Stimulated activated CD4-positive, alpha-beta T cell treated with anti-CD3 and anti-CD28 coated beads, Interleukin-12 subunit alpha, Interleukin-12 subunit beta, amount 100 ng/mL, for 4 hours (primary cell): ENCODE measurements at regions not wholly inside any gene's neighbourhood (a gene's known extent, or its start where the extent isn't known, plus 50 kb on each side); places are given as distances from the start of the nearest gene placed in this dataset.

Source experiments
- DNase-seq: peaks from one replicate; pipeline ENCODE4 v3.0.0-alpha.2; 2020

- no peak for DNase-seq
Measured at GRCh38 chr4:57444671-57445070, 334.5 kb upstream of the IGFBP7 start.

- DNase-seq, result no peak
Measured at GRCh38 chr4:57443787-57444186, 333.6 kb upstream of the IGFBP7 start.

- DNase-seq, result no peak
Measured at GRCh38 chr4:57443308-57443707, 333.1 kb upstream of the IGFBP7 start.

- DNase-seq, result no peak
Measured at GRCh38 chr4:57442831-57443291, 332.7 kb upstream of the IGFBP7 start.

DNA sequence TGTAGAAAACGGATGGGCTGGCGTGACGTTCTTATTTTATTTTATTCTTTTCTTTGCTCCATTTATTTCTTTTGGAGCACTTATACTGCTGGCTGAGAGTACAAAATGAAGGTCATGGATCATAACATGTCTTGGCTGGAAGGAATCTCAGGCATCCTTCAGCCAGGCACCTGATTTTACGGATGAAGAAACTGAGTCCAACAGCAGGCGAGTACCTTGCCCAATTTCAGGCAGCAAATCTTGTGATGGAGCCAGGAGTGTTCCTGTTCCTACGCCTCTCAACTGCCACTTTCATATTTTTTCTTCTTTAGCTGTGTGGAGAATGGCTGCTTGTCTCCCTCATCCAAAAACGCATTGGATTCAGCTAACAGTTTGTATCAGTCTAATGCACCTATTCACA, 332.1 kb upstream of the IGFBP7 start:
- no peak for DNase-seq

GRCh38 chr4:57437649-57438048, 327.5 kb upstream of the IGFBP7 start:
- DNase-seq, result no peak

GRCh38 chr4:57435300-57435699, 325.1 kb upstream of the IGFBP7 start:
- DNase-seq, result no peak

GRCh38 chr4:57430726-57431125, 320.5 kb upstream of the IGFBP7 start:
- DNase-seq, result no peak

DNA sequence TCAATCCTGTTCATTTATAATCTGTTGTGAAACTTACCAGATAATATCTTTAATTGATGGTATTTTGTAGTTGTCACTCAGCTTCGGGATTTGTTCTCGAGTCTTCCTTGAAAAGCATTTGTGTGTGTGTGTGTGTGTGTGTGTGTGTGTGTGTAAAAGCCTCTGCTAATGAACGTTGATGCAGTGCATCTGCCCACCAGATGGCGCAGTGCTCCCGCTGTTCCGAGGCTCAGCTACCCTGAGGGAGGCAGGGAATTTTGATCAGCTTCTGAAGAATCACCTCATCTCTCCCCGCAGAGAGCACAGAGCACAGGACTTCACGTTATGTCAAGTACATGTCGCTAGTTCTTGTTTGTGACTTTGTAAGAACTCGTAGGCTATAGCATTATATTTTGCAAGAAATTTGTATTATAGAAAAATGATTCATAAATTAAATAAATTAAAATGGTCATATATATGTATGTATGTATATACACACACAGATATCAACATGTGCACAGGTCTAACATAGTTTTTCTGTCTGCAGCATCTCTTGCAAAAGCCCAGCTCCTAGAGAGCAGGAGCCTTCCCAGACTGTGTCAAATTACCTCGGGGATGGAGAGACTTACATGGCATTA, 316.7 kb upstream of the IGFBP7 start:
- no peak for DNase-seq

DNA sequence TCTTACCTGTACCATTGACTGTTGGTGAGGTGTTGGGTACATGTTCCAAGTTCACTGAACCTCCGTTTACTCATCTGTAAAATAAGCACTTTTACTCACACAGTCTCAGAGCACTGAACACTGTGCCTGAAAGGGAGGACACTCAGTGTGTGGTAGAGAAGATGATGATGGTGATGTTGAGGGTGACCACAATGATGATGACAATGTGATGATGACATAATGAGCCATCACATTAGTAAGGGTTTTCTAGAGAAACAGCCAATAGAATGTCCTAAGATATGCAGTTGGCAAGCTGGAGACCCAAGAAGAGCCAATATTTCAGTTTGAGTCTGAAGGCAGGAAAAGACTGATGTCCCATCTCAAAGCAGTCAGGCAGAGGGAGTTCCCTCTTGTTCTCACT, 315.4 kb upstream of the IGFBP7 start:
- DNase-seq, result no peak

DNA sequence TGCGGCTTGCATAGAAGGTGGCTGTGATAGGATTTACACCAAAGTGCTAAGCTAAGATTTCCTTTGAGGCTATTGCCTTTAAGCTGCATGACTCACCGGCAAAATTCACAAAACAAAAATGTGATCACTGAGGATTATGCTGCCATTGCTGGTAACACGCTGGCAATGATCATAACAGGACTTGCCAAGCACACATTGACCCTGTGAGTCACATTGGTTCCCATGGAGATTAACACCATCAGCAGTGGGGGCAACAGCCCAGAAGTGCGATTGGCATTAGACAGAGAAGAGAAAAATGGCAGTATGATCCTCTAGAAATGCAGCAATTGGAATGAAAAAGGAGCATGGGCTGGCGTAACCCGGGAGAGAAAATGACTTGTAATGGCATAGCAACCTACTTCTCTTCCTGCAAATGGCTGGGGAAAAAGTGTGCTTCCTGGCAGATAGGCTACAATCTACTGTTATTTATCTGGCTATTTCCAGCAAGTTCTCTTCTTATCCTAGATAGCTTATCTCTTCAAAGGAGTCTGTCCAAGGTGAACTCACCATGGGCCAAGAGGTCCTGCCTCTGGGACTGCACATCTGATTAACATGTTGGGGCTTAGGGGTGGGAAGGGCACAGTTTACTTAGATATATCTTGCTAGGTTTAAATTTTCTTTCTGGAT, 314.2 kb upstream of the IGFBP7 start:
- DNase-seq, result no peak

DNA sequence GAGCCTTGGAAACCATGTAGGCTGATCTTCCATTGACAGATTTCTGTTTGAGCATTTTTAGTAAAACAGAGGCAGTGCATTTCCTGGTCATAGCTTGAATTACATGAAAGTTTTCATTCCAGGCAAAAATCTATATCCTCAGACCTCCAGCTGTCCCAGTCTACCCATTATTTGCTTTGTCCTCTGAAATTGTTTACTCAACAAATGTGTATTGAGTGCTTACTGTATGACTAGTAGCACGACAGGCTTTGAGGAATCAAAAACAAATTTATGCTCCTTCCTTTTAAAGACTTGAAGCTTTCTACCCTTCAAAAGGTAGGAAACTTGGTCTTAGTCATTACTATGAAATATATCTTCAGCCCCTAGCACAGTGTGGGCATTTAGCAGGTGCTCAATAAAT, 307.9 kb upstream of the IGFBP7 start:
- no peak for DNase-seq

DNA sequence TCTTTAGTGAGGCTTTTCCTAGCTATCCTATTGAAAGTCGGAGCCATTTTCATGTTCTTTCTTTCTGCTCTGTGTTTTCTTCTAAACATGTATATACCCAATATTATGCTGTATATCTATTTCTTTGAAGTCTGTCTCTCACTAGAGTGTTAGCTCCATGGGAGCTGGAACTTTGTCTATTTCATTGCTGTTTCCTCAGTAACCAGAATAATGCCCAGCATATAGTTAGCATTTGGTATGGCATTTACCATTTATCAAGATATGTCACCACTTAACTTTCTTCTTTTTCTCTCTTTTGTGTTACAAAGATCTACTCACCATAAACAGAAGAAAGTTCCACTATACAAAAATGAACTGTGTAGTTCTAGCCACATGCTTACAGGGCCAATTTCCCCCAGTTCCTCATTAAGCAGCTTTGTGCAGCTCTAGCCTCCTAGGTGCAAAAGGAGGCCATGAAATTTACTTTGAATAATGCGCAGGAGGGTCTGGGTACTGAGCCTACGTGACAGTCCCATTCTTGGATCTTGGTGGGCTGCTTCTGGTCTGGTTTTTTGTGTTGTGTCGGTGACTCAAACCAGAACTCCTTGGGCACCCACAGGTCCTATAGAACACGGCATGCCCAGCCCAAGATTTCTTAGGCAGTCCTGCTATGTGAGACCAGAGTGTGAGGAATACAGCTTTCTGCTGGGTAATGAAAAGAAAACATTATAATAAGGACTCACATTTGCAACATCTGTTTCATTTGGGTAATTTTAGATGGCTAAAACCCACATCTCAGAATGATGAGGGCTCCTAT, 302.3 kb upstream of the IGFBP7 start:
- no peak for DNase-seq

- no peak for DNase-seq
Measured at GRCh38 chr4:57410331-57411052, 300.3 kb upstream of the IGFBP7 start.

DNA sequence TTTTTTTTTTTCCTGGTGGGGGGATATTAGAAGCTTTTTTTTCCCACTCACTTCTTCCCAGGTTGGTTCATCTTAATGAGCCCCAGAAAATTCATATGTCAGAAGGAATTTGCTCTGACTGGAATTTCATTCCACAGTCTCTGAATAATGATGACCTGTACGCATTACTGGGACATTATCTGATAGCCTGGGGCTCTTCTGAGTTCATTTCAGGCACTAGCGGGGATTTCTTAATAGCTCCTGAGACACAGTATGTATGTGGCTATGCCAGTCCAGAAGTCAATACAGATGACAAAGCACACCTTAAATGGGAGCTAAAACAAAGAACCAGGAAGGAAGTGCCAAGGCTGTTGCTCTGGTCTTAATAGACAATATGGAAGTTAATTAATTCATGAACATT, 295.2 kb upstream of the IGFBP7 start:
- no peak for DNase-seq

DNA sequence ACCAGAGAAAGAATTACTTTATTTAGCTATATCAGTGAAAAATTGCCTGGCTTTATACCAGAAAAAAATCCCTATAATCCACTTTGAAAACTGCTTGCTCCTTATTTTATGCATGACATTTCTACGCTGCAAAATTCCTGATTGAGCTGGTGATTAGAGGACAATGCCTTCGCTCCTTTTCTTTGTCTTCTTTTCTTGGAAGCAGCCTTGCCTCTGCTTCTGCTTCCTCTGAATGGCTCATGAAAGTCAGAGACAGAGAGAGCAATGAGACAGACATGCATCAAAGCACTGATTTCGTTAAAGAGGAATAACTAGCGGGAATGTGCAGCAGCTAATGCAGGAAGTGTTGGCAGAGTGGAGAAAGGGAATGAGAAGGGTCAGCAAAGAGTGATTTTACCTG, 294.3 kb upstream of the IGFBP7 start:
- no peak for DNase-seq

- DNase-seq, result no peak
Measured at GRCh38 chr4:57403591-57403990, 293.4 kb upstream of the IGFBP7 start.

DNA sequence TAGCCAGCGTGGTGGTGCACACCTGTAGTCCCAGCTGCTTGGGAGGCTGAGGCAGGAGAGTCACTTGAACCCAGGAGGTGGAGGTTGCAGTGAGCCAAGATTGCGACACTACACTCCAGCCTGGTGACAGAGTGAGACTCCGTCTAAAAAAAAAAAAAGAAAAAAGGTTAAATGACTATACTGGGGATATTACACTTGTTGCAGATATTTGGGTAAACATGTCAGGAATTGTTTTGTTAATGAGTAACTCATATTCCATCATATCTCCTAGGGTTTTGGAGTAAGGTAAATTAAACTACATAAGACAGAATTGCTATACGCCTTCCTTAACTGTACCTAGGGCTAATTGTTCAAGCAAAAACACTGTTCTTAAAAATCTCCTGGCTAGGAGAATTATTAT, 291.4 kb upstream of the IGFBP7 start:
- DNase-seq, result no peak

DNA sequence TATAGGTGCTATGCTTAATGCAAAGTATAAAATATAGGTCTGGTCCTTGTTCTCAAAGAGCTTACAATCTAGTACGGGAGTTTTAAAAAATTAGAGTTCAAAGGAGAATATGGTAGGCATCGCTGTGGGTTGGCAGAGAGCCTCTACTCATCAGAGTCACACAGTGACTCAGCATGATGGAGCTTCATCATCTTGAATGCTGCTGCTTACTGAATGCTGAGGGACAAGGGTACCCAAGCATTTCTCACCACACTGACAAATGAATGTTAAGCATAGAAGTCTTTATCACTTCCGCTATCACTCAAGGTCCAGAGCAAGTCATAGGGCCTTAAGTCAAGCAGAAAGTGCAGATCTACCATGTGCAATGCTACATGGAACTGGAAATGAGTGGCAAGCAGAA, 268.6 kb upstream of the IGFBP7 start:
- no peak for DNase-seq

- no peak for DNase-seq
Measured at GRCh38 chr4:57374866-57375595, 264.8 kb upstream of the IGFBP7 start.

DNA sequence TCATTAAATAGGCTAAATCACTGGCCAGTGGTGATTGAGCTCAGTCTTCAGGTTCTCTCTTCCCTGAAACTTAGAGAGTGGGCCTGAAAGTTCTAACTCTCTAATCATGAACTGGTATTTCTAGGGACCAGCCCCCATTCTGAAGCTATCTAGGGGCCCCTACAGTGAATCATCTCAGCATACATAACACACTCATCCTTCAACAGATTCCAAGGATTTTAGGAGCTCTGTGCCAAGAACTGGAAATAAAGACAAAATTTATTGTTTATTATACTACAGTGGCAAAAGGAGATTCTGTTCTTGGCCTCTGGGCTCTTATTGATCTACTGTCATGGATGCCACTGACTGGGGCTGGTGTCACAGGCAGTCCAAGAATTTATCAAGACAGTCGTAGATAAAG, 263.8 kb upstream of the IGFBP7 start:
- no peak for DNase-seq

DNA sequence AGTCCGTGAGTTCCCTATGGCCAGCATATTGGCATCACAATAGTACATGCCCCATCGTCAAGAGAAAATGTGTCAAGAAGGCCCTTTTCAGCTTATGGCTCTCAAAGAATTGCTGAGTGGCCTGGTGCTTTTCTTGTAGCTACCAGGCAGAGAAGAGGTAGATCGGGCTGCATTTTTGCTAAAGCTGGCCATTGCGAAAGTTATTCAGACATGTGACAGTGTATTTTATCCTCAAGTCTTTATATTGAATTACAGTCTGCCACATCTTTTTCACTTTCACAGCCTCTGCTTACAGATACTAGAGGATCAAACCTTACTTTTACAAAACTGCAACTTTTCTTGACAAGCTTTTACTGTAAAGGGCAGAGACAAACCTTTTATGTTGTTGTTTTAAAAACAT, 261.5 kb upstream of the IGFBP7 start:
- DNase-seq, result no peak

DNA sequence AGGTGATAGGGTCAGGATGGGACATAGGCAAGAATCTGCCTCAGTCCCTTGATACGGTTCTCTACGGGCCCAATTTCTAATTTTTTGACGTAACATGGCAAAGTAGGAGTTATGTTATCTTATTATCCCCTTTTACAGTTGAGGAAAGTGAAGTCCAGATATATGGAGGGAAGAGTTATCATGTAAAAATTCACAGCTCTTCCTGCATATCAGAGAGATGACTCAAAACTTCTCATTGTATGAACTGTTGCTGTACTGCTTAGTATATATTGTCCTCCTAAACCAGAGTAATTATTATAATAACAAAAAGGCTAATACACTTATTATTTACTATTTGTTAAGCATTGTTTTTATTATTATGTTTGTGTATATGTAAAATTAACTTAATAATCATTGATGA, 260.5 kb upstream of the IGFBP7 start:
- no peak for DNase-seq
